H9 (cell line): ENCODE measurements at regions not wholly inside any gene's neighbourhood (a gene's known extent, or its start where the extent isn't known, plus 50 kb on each side); places are given as distances from the start of the nearest gene placed in this dataset.

Experiments
- DNase-seq: peaks from one replicate; pipeline ENCODE4 v3.0.0-alpha.2; 2017
- H2AFZ ChIP-seq: one replicate; pipeline ENCODE4 v1.6.1; 2013; ENCODE audit warnings: mild to moderate bottlenecking, low read length, control low read depth, moderate library complexity
- H2AK5ac ChIP-seq: 2 replicates; pipeline ENCODE4 v1.6.1; 2013; ENCODE audit warnings: low read length, control low read depth, mixed read lengths; ENCODE audit not compliant: insufficient read length
- H2BK120ac ChIP-seq: one replicate; pipeline ENCODE4 v1.6.1; 2013; ENCODE audit warnings: low read depth, mild to moderate bottlenecking, low read length, control low read depth, inconsistent platforms; ENCODE audit not compliant: poor library complexity, severe bottlenecking
- H2BK12ac ChIP-seq: 2 replicates; pipeline ENCODE4 v1.6.1; 2013; ENCODE audit warnings: low read length, control low read depth, mixed read lengths, low read depth; ENCODE audit not compliant: insufficient read length
- H2BK15ac ChIP-seq: 2 replicates; pipeline ENCODE4 v1.6.1; 2013; ENCODE audit warnings: low read depth, low read length, control low read depth
- H2BK20ac ChIP-seq: one replicate; pipeline ENCODE4 v1.6.1; 2013; ENCODE audit warnings: low read depth, mild to moderate bottlenecking, low read length, control low read depth, inconsistent platforms; ENCODE audit not compliant: poor library complexity, severe bottlenecking
- H2BK5ac ChIP-seq: 2 replicates; pipeline ENCODE4 v1.6.1; 2013; ENCODE audit warnings: low read length, control low read depth, mixed read lengths; ENCODE audit not compliant: insufficient read length
- H3K14ac ChIP-seq: 2 replicates; pipeline ENCODE4 v1.6.1; 2013; ENCODE audit warnings: low read length, control low read depth; ENCODE audit not compliant: insufficient read depth
- H3K18ac ChIP-seq: 2 replicates; pipeline ENCODE4 v1.6.1; 2013; ENCODE audit warnings: low read depth, mild to moderate bottlenecking, mixed read lengths, low read length, control low read depth; ENCODE audit not compliant: insufficient read length
- H3K23ac ChIP-seq: 2 replicates; pipeline ENCODE4 v1.6.1; 2013; ENCODE audit warnings: low read length, control low read depth, mixed read lengths, low read depth; ENCODE audit not compliant: insufficient read length
- H3K23me2 ChIP-seq: 2 replicates; pipeline ENCODE4 v1.6.1; 2013; ENCODE audit warnings: low read depth, mild to moderate bottlenecking, mixed read lengths, low read length, control low read depth; ENCODE audit not compliant: insufficient read length, poor library complexity, severe bottlenecking
- H3K27ac ChIP-seq: 2 replicates; pipeline ENCODE4 v1.5.1; 2013; ENCODE audit warnings: low read length, control low read depth, mixed read lengths, low read depth; ENCODE audit not compliant: insufficient read length
- H3K27me3 ChIP-seq: 2 replicates; pipeline ENCODE4 v1.6.1; 2013; ENCODE audit warnings: low read length, control low read depth, inconsistent platforms; ENCODE audit not compliant: insufficient read depth
- H3K4ac ChIP-seq: 2 replicates; pipeline ENCODE4 v1.6.1; 2013; ENCODE audit warnings: low read depth, mild to moderate bottlenecking, control low read depth, inconsistent platforms, low read length, moderate library complexity
- H3K4me1 ChIP-seq: 2 replicates; pipeline ENCODE4 v1.6.1; 2013; ENCODE audit warnings: low read length, control low read depth, inconsistent platforms; ENCODE audit not compliant: insufficient read depth
- H3K4me2 ChIP-seq: 2 replicates; pipeline ENCODE4 v1.6.1; 2013; ENCODE audit warnings: low read length, control low read depth, mixed read lengths; ENCODE audit not compliant: insufficient read length, insufficient read depth
- H3K56ac ChIP-seq: 2 replicates; pipeline ENCODE4 v1.6.1; 2013; ENCODE audit warnings: low read depth, mild to moderate bottlenecking, mixed read lengths, low read length, control low read depth; ENCODE audit not compliant: insufficient read length
- H3K79me1 ChIP-seq: 2 replicates; pipeline ENCODE4 v1.6.1; 2013; ENCODE audit warnings: low read depth, mild to moderate bottlenecking, moderate library complexity, low read length, control low read depth, inconsistent platforms; ENCODE audit not compliant: insufficient read depth, poor library complexity, severe bottlenecking
- H3K79me2 ChIP-seq: 2 replicates; pipeline ENCODE4 v1.6.1; 2013; ENCODE audit warnings: low read length, control low read depth, inconsistent platforms; ENCODE audit not compliant: insufficient read depth
- H3K9ac ChIP-seq: 2 replicates; pipeline ENCODE4 v1.6.1; 2013; ENCODE audit warnings: low read length, control low read depth, mixed read lengths; ENCODE audit not compliant: insufficient read length; ENCODE audit errors: extremely low read depth
- H3K9me3 ChIP-seq: one replicate; pipeline ENCODE4 v1.6.1; 2013; ENCODE audit warnings: low read depth, low read length, inconsistent platforms; ENCODE audit not compliant: control insufficient read depth
- H3T11ph ChIP-seq: one replicate; pipeline ENCODE4 v1.6.1; 2013; ENCODE audit warnings: mild to moderate bottlenecking, low read length, control low read depth, inconsistent platforms
- H4K20me1 ChIP-seq: one replicate; pipeline ENCODE4 v1.6.1; 2013; ENCODE audit not compliant: control insufficient read depth, insufficient read length, insufficient read depth
- H4K5ac ChIP-seq: 2 replicates; pipeline ENCODE4 v1.6.1; 2013; ENCODE audit warnings: low read depth, mild to moderate bottlenecking, mixed read lengths, low read length, control low read depth; ENCODE audit not compliant: insufficient read length
- H4K8ac ChIP-seq: replicated peaks from 2 replicates; pipeline ENCODE4 v1.6.1; 2013; ENCODE audit warnings: low read length, control low read depth, mixed read lengths, low read depth; ENCODE audit not compliant: insufficient read length
- H4K91ac ChIP-seq: 2 replicates; pipeline ENCODE4 v1.6.1; 2013; ENCODE audit warnings: low read depth, mild to moderate bottlenecking, moderate library complexity, mixed read lengths, low read length, control low read depth; ENCODE audit not compliant: insufficient read length
- H3K27ac Mint-ChIP-seq, 3 experiments: 2 replicates in 2 of 3; 3 replicates in 1 of 3; pipeline ENCODE4 v1.8.0; 2020 to 2021; ENCODE audit warnings: mixed read lengths in 3 of 3, mild to moderate bottlenecking in 1 of 3, moderate library complexity in 1 of 3
- H3K27me3 Mint-ChIP-seq: 2 replicates; pipeline ENCODE4 v1.8.0; 2021; ENCODE audit warnings: low read depth, mild to moderate bottlenecking, moderate library complexity, mixed read lengths
- H3K36me3 Mint-ChIP-seq, 3 experiments: 2 replicates in 2 of 3; 3 replicates in 1 of 3; pipeline ENCODE4 v1.8.0; 2020 to 2021; ENCODE audit warnings: low read depth in 3 of 3, mixed read lengths in 3 of 3; ENCODE audit not compliant: insufficient read depth in 1 of 3
- H3K4me1 Mint-ChIP-seq, 2 experiments: 2 replicates each; pipeline ENCODE4 v1.8.0; 2020; ENCODE audit warnings: mixed read lengths in 2 of 2
- H3K4me3 Mint-ChIP-seq, 2 experiments: 2 replicates in 1 of 2; 3 replicates in 1 of 2; pipeline ENCODE4 v1.8.0; 2020 to 2021; ENCODE audit warnings: mild to moderate bottlenecking in 2 of 2, mixed read lengths in 2 of 2, moderate library complexity in 1 of 2
- H3K9me3 Mint-ChIP-seq, 2 experiments: 2 replicates in 1 of 2; 3 replicates in 1 of 2; pipeline ENCODE4 v1.8.0; 2020; ENCODE audit warnings: mild to moderate bottlenecking in 2 of 2, mixed read lengths in 2 of 2, moderate library complexity in 1 of 2
- CTCF ChIP-seq: fragments of 200-600 bp; sonication (generic); conservative IDR thresholded peaks from 3 replicates; pipeline ENCODE4 v1.8.0; 2021; ENCODE audit warnings: antibody characterized with exemption, mild to moderate bottlenecking
- WGBS: extraction: QIAGEN DNeasy Blood & Tissue Kit; methylation state at CpG from one replicate; pipeline ENCODE4 v1.1.7; 2013; ENCODE audit warnings: missing lambda C conversion rate, low lambda C conversion rate, mixed read lengths; ENCODE audit not compliant: insufficient read length; ENCODE audit errors: extremely low coverage; 5-methylcytosine and 5-hydroxymethylcytosine counted together

- DNase-seq = no peak
- Histone ChIP-seq H3K23me2 (no peaks in the 10 kb centered on the region), H2BK20ac (no peak overlapping the region), H4K91ac (no peak overlapping the region), H3K4me2 (no peak overlapping the region), H3K9ac (no peak overlapping the region), H4K20me1 (no peaks in the 10 kb centered on the region), H3K18ac (no peak overlapping the region), H3K79me1 (no peaks in the 10 kb centered on the region), H4K5ac (no peak overlapping the region), H3K27me3 (no peaks in the 10 kb centered on the region), H3K9me3 (no peaks in the 10 kb centered on the region), H2BK12ac (no peak overlapping the region), H4K8ac (no peak overlapping the region), H3K4me1 (no peaks in the 10 kb centered on the region; the same call in 1 of the 2 replicates), H3K4ac (no peak overlapping the region), H2BK120ac (no peak overlapping the region), H2AFZ (no peak overlapping the region), H2BK15ac (no peak overlapping the region), H3K14ac (no peak overlapping the region), H2BK5ac (no peak overlapping the region), H3K56ac (no peak overlapping the region), H3K27ac (no peak overlapping the region), H3T11ph (no peak overlapping the region), H2AK5ac (no peak overlapping the region), H3K79me2 (no peaks in the 10 kb centered on the region), H3K23ac (no peak overlapping the region)
- TF ChIP-seq CTCF = no peak
- Mint-ChIP-seq H3K36me3 (peaks cover 0 to 6% (median 0%) of the 10 kb centered on the region in 3 experiments; a peak in 2 of 7 replicates), H3K4me3 (no peak overlapping the region), H3K27ac (no peak overlapping the region), H3K4me1 (peaks cover 21 to 29% of the 10 kb centered on the region in 2 experiments), H3K9me3 (peaks cover 6 to 8% of the 10 kb centered on the region in 2 experiments; a peak in 2 of 5 replicates), H3K27me3 (peaks cover 8% of the 10 kb centered on the region)
- no CpG with 5 or more reads among the region's 11 CpGs for WGBS
Observed at GRCh38 chr2:20512061-20512605, 65.3 kb downstream of the RHOB start.
